ENCODE measurements at regions not wholly inside any gene's neighbourhood (a gene's known extent, or its start where the extent isn't known, plus 50 kb on each side); places are given as distances from the start of the nearest gene placed in this dataset.
"Not testable (repeated sequence)": the region's sequence is repeated elsewhere in the genome, so short reads cannot be mapped to it uniquely, and the experiment has no call there.

GRCh38 chr3:153266619-153267018 is 104.6 kb downstream of the RAP2B start:
- in situ Hi-C loops (cut with MboI; ENCODE audit: low sequenced_read_pairs) = no loop called here

GRCh38 chr3:153268564-153269279 is 106.7 kb downstream of the RAP2B start:
- in situ Hi-C loops (cut with MboI; ENCODE audit: low sequenced_read_pairs) = no loop called here

GRCh38 chr3:153269730-153270129 is 107.7 kb downstream of the RAP2B start:
- in situ Hi-C loops (cut with MboI; ENCODE audit: low sequenced_read_pairs) = no loop called here

- in situ Hi-C loops (cut with MboI; ENCODE audit: low sequenced_read_pairs) = no loop called here
Measured at GRCh38 chr3:153273217-153273616, 111.2 kb downstream of the RAP2B start.

GRCh38 chr3:153273767-153274435 is 111.9 kb downstream of the RAP2B start:
- in situ Hi-C loops (cut with MboI; ENCODE audit: low sequenced_read_pairs) = no loop called here

GRCh38 chr3:153274561-153274960 is 112.5 kb downstream of the RAP2B start:
- in situ Hi-C loops (cut with MboI; ENCODE audit: low sequenced_read_pairs) = no loop called here

- in situ Hi-C loops (cut with MboI; ENCODE audit: low sequenced_read_pairs) = no loop called here
Measured at GRCh38 chr3:153275514-153275913, 113.5 kb downstream of the RAP2B start.

- in situ Hi-C loops (cut with MboI; ENCODE audit: low sequenced_read_pairs) = no loop called here
Measured at GRCh38 chr3:153277029-153277428, 115.0 kb downstream of the RAP2B start.

GRCh38 chr3:153281236-153281997 is 119.4 kb downstream of the RAP2B start:
- in situ Hi-C loops (cut with MboI; ENCODE audit: low sequenced_read_pairs) = not testable (repeated sequence)

- in situ Hi-C loops (cut with MboI; ENCODE audit: low sequenced_read_pairs) = no loop called here
Measured at GRCh38 chr3:153282355-153282754, 120.3 kb downstream of the RAP2B start.

GRCh38 chr3:153284282-153284938 is 122.4 kb downstream of the RAP2B start:
- in situ Hi-C loops (cut with MboI; ENCODE audit: low sequenced_read_pairs) = no loop called here

- in situ Hi-C loops (cut with MboI; ENCODE audit: low sequenced_read_pairs) = no loop called here
Measured at GRCh38 chr3:153285194-153285641, 123.2 kb downstream of the RAP2B start.

- in situ Hi-C loops (cut with MboI; ENCODE audit: low sequenced_read_pairs) = no loop called here
Measured at GRCh38 chr3:153285982-153286381, 124.0 kb downstream of the RAP2B start.

GRCh38 chr3:153287017-153287416 is 125.0 kb downstream of the RAP2B start:
- in situ Hi-C loops (cut with MboI; ENCODE audit: low sequenced_read_pairs) = no loop called here

GRCh38 chr3:153289334-153289808 is 127.3 kb downstream of the RAP2B start:
- in situ Hi-C loops (cut with MboI; ENCODE audit: low sequenced_read_pairs) = no loop called here

- in situ Hi-C loops (cut with MboI; ENCODE audit: low sequenced_read_pairs) = no loop called here
Measured at GRCh38 chr3:153290268-153291015, 128.4 kb downstream of the RAP2B start.

- in situ Hi-C loops (cut with MboI; ENCODE audit: low sequenced_read_pairs) = no loop called here
Measured at GRCh38 chr3:153291059-153291685, 129.1 kb downstream of the RAP2B start.

- in situ Hi-C loops (cut with MboI; ENCODE audit: low sequenced_read_pairs) = no loop called here
Measured at GRCh38 chr3:153293265-153293664, 131.2 kb downstream of the RAP2B start.

- in situ Hi-C loops (cut with MboI; ENCODE audit: low sequenced_read_pairs) = no loop called here
Measured at GRCh38 chr3:153295901-153296300, 133.9 kb downstream of the RAP2B start.

- in situ Hi-C loops (cut with MboI; ENCODE audit: low sequenced_read_pairs) = no loop called here
Measured at GRCh38 chr3:153305189-153305588, 143.2 kb downstream of the RAP2B start.
